ENCODE measurements at regions not wholly inside any gene's neighbourhood (a gene's known extent, or its start where the extent isn't known, plus 50 kb on each side); places are given as distances from the start of the nearest gene placed in this dataset.
"Not testable (repeated sequence)": the region's sequence is repeated elsewhere in the genome, so short reads cannot be mapped to it uniquely, and the experiment has no call there.

DNA sequence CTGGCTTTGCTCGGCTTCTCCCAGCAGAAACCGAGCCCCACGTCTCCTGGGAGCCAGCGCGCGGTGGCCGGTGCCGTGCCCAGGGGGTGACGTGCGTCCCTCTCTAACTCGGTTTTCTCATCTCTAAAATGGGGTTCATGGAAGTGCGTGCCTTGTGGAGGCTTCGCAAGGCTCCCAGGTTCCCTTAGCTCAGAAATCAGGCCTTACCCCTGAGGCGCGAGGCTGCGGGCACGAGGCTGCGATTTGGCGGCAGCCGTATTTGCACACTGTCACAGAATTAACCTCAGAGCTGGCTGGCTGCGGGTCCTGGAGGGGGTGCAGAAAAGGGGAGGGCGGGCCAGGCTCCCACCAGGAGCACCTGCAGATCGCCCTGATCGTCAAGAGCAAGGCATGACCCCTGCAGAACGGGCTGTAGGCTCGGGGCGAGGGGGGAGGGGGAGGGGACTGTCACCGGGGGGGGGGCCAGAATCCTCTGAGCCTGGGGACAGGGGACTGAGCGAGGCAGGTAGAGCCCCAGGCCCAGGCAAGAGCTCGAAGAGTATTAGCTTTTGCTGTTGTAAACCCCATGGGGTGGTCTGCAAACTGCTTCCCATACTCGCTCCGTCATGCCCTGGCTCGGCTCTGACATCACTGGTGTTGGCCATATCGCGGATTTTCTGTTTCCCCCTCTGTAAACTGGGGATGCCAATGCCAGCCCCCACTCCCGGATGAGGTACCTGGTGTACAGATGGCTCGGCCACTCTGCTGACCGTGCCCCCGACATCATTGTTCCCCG is 62.2 kb downstream of the CCNE1 start:
- intact Hi-C loops (cut with micrococcal nuclease) = loop anchor here (1.0 to 10.0 kb wide), 9 partner anchors 15 to 777 kb away; no protein-coding TSS in a partner anchor

- intact Hi-C loops (cut with micrococcal nuclease) = loop anchor here (10.0 kb wide), 1 partner anchor 349 kb away; no protein-coding TSS in a partner anchor
Observed at GRCh38 chr19:29875931-29876330, 64.1 kb downstream of the CCNE1 start.

DNA sequence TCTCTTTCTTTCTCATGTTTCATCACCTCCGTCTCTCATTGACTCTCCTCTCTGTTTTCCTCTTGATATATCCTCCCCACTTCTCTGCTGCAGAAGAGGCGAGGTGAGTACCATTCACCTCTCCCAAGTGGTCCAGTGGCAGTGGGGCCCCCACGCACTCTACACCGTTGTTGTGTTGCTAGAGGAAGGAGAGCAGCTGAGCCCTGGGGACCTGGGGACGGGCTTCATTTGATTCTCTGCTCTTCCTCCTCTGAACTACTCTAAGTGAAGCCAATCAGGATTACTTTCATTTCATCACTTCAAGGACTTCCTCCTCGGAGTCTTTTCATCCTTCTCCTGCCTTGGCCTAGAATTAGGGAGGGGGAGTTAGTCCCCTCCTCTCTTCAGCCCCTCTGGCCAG is 64.6 kb downstream of the CCNE1 start:
- intact Hi-C loops (cut with micrococcal nuclease) = loop anchor here (10.0 kb wide), 1 partner anchor 348 kb away; no protein-coding TSS in a partner anchor

DNA sequence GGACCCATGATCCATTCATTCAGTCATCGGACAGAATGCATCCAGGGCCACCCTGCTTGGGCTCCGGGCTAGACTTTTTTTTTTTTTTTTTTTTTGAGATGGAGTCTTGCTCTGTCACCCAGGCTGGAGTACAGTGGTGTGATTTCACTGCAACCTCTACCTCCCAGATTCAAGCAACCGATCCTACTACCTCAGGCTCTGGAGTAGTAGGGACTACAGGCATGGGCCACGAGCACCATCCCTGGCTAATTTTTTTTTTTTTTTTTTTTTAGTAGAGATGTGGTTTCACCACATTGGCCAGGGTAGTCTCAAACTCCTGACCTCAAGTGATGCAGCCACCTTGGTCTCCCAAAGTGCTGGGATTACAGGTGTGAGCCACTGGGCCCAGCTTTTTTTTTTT is 65.1 kb downstream of the CCNE1 start:
- intact Hi-C loops (cut with micrococcal nuclease) = loop anchor here (10.0 kb wide), 1 partner anchor 348 kb away; no protein-coding TSS in a partner anchor

DNA sequence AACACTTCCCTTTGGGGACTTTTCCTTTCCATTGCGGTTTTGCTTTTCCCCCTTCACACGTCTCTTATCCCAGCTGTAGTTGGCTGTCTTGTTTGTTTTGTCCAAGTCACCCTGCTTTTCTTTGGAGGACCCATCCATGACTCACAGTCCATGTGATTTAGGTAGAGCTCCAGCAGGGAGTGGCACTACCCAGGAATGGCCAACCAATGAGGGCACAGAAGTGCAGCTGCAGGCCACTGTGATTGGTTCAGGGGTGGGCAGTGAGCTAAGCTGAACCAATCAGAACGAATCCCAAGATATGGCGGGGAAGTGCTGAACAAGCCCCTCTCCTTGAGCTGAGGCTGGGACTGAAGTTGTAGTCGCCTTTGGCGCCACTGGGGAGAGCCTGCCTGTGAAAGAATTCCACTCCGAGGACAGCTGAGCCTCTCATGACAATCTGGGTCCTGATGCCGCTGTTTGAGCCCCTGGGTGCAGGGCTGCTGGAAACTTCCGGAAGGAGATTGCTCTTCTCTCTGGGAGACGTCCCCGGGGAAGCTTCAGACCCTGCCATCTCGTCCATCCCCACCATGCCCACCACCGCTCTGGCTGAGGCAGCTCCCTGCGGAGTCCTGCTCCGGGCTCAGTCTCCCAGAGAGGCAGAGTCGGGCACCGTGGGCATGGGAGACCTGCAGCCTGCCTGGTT is 62.9 kb upstream of the URI1 start:
- intact Hi-C loops (cut with micrococcal nuclease) = loop anchor here (10.0 kb wide), 1 partner anchor 346 kb away; no protein-coding TSS in a partner anchor

- intact Hi-C loops (cut with micrococcal nuclease) = loop anchor here (10.0 kb wide), 1 partner anchor 345 kb away; no protein-coding TSS in a partner anchor
Observed at GRCh38 chr19:29879655-29879974, 62.4 kb upstream of the URI1 start.

GRCh38 chr19:29880498-29881081 is 61.4 kb upstream of the URI1 start:
- intact Hi-C loops (cut with micrococcal nuclease) = no loop called here

DNA sequence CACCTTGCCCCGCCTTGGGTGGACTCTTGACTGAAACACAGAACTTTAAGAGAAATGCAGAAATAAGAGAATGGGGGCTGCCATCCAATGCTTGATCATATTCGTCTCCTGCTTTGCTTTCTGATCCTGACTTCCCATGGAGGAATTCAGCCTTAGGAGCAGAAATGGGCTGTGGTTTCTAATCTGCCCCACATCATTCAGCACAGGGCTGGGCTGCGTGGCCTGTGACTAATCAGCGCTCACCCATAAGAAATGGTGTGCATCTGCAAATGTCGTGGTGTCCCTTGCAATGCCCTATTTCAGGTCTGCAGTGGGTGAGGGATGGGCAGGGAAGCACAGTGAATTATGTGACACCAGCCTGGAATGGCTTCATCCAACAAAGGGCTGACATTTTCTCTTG is 60.7 kb upstream of the URI1 start:
- intact Hi-C loops (cut with micrococcal nuclease) = no loop called here

- intact Hi-C loops (cut with micrococcal nuclease) = no loop called here
Observed at GRCh38 chr19:29882719-29883105, 59.3 kb upstream of the URI1 start.

- intact Hi-C loops (cut with micrococcal nuclease) = no loop called here
Observed at GRCh38 chr19:29884044-29884443, 58.0 kb upstream of the URI1 start.

GRCh38 chr19:29884466-29884865 is 57.6 kb upstream of the URI1 start:
- intact Hi-C loops (cut with micrococcal nuclease) = no loop called here

DNA sequence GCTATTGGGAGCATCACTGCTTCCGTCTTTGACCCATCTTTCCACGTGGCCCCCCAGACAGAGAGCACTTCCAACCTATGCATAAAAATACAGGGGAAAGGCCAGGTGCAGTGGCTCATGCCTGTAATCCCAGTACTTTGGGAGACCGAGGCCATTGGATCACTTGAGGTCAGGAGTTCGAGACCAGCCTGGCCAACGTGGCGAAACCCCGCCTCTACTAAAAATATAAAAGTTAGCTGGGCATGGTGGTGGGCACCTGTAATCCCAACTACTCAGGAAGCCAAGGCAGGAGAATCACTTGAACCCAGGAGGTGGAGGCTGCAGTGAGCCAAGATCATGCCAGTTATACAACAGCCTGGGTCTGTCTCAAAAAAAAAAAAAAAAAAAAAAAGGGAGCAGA is 55.9 kb upstream of the URI1 start:
- intact Hi-C loops (cut with micrococcal nuclease) = not testable (repeated sequence)

- intact Hi-C loops (cut with micrococcal nuclease) = no loop called here
Observed at GRCh38 chr19:29886586-29886985, 55.5 kb upstream of the URI1 start.

DNA sequence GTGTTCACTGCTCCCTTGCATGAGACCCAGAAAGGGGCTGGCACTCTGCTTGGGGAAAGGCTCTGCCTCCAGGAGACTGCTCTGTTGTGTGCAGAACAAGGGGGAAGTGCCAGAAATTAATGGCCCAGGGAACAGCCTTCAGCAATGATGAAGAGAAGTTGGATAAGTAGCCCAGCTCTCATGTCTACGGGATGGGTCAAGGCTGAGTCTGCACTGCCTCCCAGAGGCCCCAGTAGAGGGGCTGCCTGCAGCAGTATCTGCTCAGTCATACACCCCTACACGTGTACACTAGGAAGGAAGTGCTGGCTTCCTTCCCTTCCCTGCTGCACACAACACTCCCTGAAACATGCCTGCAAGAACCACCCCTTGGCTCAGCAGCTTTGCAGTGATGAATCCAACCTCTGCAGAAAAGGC is 54.6 kb upstream of the URI1 start:
- intact Hi-C loops (cut with micrococcal nuclease) = no loop called here

DNA sequence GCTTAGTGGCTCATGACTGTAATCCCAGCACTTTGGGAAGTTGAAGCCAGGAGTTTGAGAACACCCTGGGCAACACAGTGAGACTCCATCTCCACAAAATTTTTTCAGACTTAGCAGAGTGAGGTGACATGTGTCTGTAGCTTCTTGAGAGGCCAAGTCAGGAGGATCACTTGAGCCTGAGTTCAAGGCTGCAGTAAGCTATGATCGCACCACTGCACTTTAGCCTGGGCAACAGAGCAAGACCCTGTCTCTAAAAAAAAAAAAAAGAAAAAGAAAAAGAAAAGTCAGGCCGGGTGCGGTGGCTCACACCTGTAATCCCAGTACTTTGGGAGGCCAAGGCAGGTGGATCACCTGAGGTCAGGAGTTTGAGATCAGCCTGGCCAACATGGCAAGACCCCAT is 54.0 kb upstream of the URI1 start:
- intact Hi-C loops (cut with micrococcal nuclease) = not testable (repeated sequence)

DNA sequence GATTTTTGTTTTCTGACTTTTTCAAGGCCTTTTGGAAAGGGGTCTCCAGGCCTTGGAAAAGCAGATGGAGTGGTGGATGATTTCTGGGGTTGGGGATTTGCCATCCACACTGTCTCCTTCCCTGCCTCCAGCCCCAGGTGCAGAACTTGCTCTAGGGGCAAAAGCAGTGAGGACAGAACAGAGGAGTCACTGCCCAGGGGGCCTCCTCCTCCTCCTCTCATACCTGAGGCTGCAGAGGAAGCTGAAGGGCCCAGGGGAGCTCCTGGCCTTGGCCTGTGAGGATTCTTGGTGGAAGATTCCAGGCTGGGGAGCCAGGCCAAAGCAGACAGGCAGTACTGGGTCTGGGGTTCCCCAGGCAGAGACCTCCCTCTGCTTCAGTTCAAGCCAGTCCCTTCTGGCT is 52.3 kb upstream of the URI1 start:
- intact Hi-C loops (cut with micrococcal nuclease) = no loop called here

DNA sequence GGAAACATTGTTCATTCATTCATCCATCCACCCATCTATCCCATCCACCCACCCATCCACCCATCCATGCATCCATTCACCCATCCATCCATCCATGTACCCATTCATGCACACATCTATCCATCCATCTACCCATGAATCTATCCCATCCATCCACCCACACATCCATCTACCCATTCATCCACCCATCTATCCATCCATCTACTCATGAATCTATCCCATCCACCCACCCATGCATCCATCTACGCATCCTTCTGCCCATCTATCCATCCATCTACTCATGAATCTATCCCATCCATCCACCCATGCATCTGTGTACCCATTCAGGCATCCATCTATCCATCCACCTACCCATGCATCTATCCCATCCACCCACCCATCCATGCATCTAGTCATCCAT is 51.6 kb upstream of the URI1 start:
- intact Hi-C loops (cut with micrococcal nuclease) = no loop called here
